Chondrocyte (in vitro differentiated cells): ENCODE measurements at regions not wholly inside any gene's neighbourhood (a gene's known extent, or its start where the extent isn't known, plus 50 kb on each side); places are given as distances from the start of the nearest gene placed in this dataset.

Experiments
- DNase-seq: peaks from one replicate; pipeline ENCODE4 v3.0.0; 2021; ENCODE audit warnings: mixed read lengths, low spot score
- H3K27ac Mint-ChIP-seq: one replicate; pipeline ENCODE4 v1.8.0; 2021; ENCODE audit warnings: mild to moderate bottlenecking, moderate library complexity, mixed read lengths; ENCODE audit not compliant: unreplicated experiment
- H3K27me3 Mint-ChIP-seq: 2 replicates; pipeline ENCODE4 v1.8.0; 2021; ENCODE audit warnings: low read depth, mixed read lengths
- H3K36me3 Mint-ChIP-seq: 2 replicates; pipeline ENCODE4 v1.8.0; 2021; ENCODE audit warnings: low read depth, mixed read lengths
- H3K4me1 Mint-ChIP-seq: 2 replicates; pipeline ENCODE4 v1.8.0; 2021; ENCODE audit warnings: low read depth, mild to moderate bottlenecking, mixed read lengths
- H3K4me3 Mint-ChIP-seq: one replicate; pipeline ENCODE4 v1.8.0; 2021; ENCODE audit warnings: mild to moderate bottlenecking, moderate library complexity, mixed read lengths; ENCODE audit not compliant: unreplicated experiment
- H3K9me3 Mint-ChIP-seq: 2 replicates; pipeline ENCODE4 v1.8.0; 2021; ENCODE audit warnings: low read depth, mixed read lengths
- TF ChIP-seq, protein P1 (sequence below): fragments of 200-600 bp; sonication (generic); IDR thresholded peaks from 2 replicates; pipeline ENCODE4 v1.5.0; 2021; ENCODE audit warnings: antibody characterized with exemption, mild to moderate bottlenecking, moderate library complexity

DNA sequence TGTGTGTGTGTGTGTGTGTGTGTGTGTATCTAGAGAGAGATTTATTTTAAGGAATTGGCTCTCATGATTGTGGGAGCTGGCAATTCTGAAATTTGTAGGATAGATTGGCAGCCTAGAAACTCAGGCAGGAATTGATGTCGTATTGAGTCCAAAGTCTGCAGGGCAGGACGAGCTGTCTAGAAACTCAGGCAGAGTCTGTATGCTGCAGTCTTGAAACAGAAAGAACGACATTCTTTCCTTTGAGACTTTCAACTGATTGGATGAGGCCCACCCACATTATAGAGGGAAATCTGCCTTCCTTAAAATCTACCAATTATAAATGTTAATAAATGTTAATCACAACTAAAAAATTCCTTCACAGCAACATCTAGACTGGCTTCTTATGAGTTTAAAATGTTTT lies 436.6 kb upstream of the FANCL start:
- H3K4me1 Mint-ChIP-seq = no peaks in the 10 kb centered on the region
- no peaks in the 10 kb centered on the region for H3K36me3 Mint-ChIP-seq
- TF ChIP-seq, protein P1, sequence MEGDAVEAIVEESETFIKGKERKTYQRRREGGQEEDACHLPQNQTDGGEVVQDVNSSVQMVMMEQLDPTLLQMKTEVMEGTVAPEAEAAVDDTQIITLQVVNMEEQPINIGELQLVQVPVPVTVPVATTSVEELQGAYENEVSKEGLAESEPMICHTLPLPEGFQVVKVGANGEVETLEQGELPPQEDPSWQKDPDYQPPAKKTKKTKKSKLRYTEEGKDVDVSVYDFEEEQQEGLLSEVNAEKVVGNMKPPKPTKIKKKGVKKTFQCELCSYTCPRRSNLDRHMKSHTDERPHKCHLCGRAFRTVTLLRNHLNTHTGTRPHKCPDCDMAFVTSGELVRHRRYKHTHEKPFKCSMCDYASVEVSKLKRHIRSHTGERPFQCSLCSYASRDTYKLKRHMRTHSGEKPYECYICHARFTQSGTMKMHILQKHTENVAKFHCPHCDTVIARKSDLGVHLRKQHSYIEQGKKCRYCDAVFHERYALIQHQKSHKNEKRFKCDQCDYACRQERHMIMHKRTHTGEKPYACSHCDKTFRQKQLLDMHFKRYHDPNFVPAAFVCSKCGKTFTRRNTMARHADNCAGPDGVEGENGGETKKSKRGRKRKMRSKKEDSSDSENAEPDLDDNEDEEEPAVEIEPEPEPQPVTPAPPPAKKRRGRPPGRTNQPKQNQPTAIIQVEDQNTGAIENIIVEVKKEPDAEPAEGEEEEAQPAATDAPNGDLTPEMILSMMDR = no peak
- H3K27ac Mint-ChIP-seq = no peak overlapping the region
- peaks cover 9% of the 10 kb centered on the region for H3K27me3 Mint-ChIP-seq
- DNase-seq = no peak
- H3K4me3 Mint-ChIP-seq = no peak overlapping the region
- no peaks in the 10 kb centered on the region for H3K9me3 Mint-ChIP-seq

DNA sequence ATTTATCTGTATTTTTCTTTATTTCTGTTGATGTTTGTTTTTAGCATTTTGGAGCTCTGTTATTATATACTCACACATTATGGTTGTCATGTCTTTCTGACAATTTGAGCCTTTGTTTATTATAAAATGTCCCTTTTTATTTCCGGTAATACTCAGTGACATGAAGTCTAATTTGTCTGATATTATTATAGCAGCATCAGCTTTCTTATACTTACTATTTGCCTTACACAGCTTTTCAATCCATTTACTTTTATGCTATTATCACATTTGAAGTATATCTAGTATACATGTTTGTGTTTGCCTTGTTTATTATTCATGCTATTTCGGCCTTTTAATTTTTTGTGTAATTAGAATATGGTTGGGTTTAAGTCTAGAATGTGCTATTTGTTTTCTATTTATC lies 430.6 kb upstream of the FANCL start:
- no peaks in the 10 kb centered on the region for H3K9me3 Mint-ChIP-seq
- TF ChIP-seq, protein P1 = no peak
- H3K4me1 Mint-ChIP-seq = no peaks in the 10 kb centered on the region
- no peak for DNase-seq
- H3K4me3 Mint-ChIP-seq = no peak overlapping the region
- no peak overlapping the region for H3K27ac Mint-ChIP-seq
- no peaks in the 10 kb centered on the region for H3K36me3 Mint-ChIP-seq
- peaks cover 12% of the 10 kb centered on the region for H3K27me3 Mint-ChIP-seq

DNA sequence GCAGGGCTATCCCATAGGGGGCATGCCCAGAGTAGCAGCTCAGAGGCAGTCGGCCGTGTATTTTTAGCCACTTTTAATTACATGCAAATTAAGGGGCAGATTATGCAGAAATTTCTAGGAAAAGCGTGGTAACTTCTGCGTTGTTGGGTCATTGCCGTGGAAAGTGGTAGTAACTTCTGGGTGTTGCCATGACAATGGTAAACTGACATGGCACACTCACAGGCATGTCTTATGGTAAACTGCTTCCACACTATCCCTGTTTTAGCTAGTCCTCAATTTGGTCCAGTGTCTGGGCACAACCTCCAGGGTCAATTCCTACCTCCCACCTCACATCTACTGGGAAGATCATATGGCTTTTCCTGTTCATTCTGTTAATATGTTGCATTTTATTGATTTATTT lies 428.9 kb upstream of the FANCL start:
- TF ChIP-seq, protein P1 = no peak
- no peaks in the 10 kb centered on the region for H3K9me3 Mint-ChIP-seq
- no peaks in the 10 kb centered on the region for H3K36me3 Mint-ChIP-seq
- no peak overlapping the region for H3K27ac Mint-ChIP-seq
- H3K4me1 Mint-ChIP-seq = no peaks in the 10 kb centered on the region
- no peak for DNase-seq
- peaks cover 11% of the 10 kb centered on the region for H3K27me3 Mint-ChIP-seq
- no peak overlapping the region for H3K4me3 Mint-ChIP-seq

DNA sequence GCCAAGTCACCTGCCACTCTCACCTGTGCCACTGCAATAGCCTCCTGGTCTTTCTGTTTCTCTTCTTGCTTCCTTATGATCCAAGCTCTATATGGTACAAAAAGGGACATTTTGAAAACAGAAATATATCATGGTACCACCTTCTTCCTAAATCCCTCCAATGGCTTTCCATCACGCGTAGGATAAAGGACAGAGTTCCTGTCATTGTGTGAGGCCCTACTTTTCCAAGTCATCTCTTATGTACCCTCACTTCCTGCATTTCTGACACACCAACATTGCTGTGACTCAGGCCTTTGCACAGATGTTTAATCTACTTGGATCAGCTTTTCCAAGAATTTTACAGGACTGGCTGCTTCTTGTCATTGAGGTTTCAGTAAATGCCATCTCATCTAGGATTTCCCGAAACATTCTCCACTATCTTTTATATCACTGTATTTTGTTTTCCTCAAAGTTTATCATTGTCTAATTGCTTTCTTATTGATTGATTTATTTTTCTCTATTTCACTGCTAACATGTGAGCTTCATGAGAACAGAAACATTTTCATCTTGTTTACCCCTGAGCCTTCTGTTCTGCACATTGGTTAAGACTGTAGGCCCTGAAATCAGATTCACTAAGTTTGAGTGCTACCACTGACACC lies 426.1 kb upstream of the FANCL start:
- H3K27ac Mint-ChIP-seq = no peak overlapping the region
- no peaks in the 10 kb centered on the region for H3K4me1 Mint-ChIP-seq
- no peak for DNase-seq
- no peaks in the 10 kb centered on the region for H3K36me3 Mint-ChIP-seq
- TF ChIP-seq, protein P1 = no peak
- peaks cover 7% of the 10 kb centered on the region for H3K27me3 Mint-ChIP-seq
- no peaks in the 10 kb centered on the region for H3K9me3 Mint-ChIP-seq
- no peak overlapping the region for H3K4me3 Mint-ChIP-seq

DNA sequence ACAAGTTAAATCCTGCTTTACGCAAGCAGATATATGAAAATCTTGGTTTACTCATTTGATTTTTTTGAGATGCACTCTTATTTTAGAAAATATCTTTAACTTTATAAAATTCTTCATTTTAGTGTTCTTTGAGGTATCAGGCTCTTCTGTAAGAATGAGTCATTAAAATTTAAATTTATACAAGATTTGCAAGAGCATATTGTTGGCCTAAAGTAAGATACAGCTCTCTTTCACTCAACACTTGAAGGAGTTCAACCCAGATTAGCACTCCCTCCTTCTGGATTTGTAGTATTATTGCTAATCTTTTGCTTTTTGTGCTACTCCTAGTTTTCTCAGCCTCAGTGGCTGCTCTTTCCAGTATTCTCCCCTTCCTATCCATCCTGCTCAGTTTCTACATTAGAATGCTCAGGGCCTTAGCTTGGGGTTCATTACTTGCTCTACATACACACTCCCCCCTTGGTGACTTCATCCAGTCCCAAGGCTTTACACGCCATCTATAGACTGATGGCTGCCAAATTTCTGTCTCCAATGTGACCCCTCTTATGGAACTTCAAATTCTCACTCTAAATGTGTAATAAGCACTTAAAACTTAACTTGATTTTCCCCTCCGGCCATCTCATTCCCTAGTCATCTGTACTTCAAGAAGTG lies 425.3 kb upstream of the FANCL start:
- Mint-ChIP-seq H3K27me3 (peaks cover 7% of the 10 kb centered on the region), H3K9me3 (no peaks in the 10 kb centered on the region), H3K4me3 (no peak overlapping the region), H3K27ac (no peak overlapping the region), H3K36me3 (no peaks in the 10 kb centered on the region), H3K4me1 (no peaks in the 10 kb centered on the region)
- TF ChIP-seq, protein P1 = no peak
- DNase-seq = no peak
